ENCODE measurements at regions not wholly inside any gene's neighbourhood (a gene's known extent, or its start where the extent isn't known, plus 50 kb on each side); places are given as distances from the start of the nearest gene placed in this dataset.

- TF ChIP-seq ELK4 (IDR thresholded peaks at IDR 0.05; ENCODE audit: borderline replicate concordance, low read depth, low read length) (no peak), ZBTB49 (tag by site-specific recombination; IDR thresholded peaks at IDR 0.05; ENCODE audit: low read depth) (no peak)
These were observed 249.3 kb upstream of the HTR2A start for GRCh38 chr13:47146136-47146535.
